Transverse colon (tissue), 3 donors: ENCODE measurements at regions not wholly inside any gene's neighbourhood (a gene's known extent, or its start where the extent isn't known, plus 50 kb on each side); places are given as distances from the start of the nearest gene placed in this dataset.

Source experiments
- POLR2A ChIP-seq: fragments of 450-650 bp; IDR thresholded peaks from one replicate; pipeline ENCODE4 v1.6.1; 2016; ENCODE audit warnings: antibody characterized with exemption, mild to moderate bottlenecking, moderate library complexity
- TF ChIP-seq, protein P1 (sequence below), 5 experiments: fragments of 200-600 bp in 3 of 5; fragments of 450-650 bp in 2 of 5; sonication (generic) in 3 of 5; IDR thresholded peaks; 1 replicate in 2 of 5; 2 replicates in 3 of 5; pipeline ENCODE4 v1.5.1; 2016 to 2017; ENCODE audit warnings: antibody characterized with exemption in 5 of 5, inconsistent platforms in 3 of 5, mild to moderate bottlenecking in 2 of 5, moderate library complexity in 1 of 5

DNA sequence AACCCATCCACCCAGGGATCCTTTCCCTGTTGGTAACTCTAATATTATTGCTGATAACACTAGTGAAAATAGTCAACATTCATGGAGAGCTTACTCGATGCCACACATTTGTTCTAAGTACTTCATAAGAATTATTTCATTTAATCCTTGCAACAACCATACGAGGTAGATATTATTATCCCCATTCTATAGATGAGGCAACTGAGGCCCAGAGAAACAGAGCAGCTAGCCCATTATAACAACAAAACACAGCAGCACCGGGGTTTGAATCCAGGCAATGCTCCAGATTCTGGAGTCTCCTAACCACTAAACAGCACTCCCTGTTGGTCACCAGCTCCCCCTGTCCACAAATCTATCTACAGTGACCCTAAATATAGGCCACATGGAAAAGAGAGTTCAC lies 90.4 kb upstream of the PKDCC start:
- TF ChIP-seq POLR2A, result no peak
- TF ChIP-seq, protein P1, sequence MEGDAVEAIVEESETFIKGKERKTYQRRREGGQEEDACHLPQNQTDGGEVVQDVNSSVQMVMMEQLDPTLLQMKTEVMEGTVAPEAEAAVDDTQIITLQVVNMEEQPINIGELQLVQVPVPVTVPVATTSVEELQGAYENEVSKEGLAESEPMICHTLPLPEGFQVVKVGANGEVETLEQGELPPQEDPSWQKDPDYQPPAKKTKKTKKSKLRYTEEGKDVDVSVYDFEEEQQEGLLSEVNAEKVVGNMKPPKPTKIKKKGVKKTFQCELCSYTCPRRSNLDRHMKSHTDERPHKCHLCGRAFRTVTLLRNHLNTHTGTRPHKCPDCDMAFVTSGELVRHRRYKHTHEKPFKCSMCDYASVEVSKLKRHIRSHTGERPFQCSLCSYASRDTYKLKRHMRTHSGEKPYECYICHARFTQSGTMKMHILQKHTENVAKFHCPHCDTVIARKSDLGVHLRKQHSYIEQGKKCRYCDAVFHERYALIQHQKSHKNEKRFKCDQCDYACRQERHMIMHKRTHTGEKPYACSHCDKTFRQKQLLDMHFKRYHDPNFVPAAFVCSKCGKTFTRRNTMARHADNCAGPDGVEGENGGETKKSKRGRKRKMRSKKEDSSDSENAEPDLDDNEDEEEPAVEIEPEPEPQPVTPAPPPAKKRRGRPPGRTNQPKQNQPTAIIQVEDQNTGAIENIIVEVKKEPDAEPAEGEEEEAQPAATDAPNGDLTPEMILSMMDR (IDR thresholded peaks at IDR 0.05), result no peak
